ENCODE measurements at regions not wholly inside any gene's neighbourhood (a gene's known extent, or its start where the extent isn't known, plus 50 kb on each side); places are given as distances from the start of the nearest gene placed in this dataset.

GRCh38 chr17:71917715-71918114 is 203.1 kb upstream of the SOX9 start:
- Histone ChIP-seq H3K4me3 (replicated peaks in 1 of 3; ENCODE audit: insufficient read depth in 1 of 3, low read depth in 1 of 3, low read length in 3 of 3) (no peak overlapping the region), H3K9me1 (replicated peaks; ENCODE audit: control insufficient read depth, extremely low read depth, insufficient read depth, low read length) (no peaks in the 10 kb centered on the region), H2AFZ (ENCODE audit: low read depth, low read length) (no peak overlapping the region), H4K20me1 (replicated peaks; ENCODE audit: control insufficient read depth, extremely low read depth, insufficient read depth, low read length) (no peaks in the 10 kb centered on the region), H3K27ac (ENCODE audit: insufficient read depth, low read depth, low read length) (no peak overlapping the region), H3K4me2 (ENCODE audit: insufficient read depth, low read length) (no peak overlapping the region), H3K9me3 (replicated peaks; ENCODE audit: control insufficient read depth, insufficient read depth, low read length) (peaks cover 7% of the 10 kb centered on the region), H3K36me3 (ENCODE audit: control insufficient read depth in 2 of 2, extremely low read depth in 1 of 2, insufficient read depth in 2 of 2, low read length in 2 of 2) (no peaks in the 10 kb centered on the region), H3K9ac (replicated peaks; ENCODE audit: extremely low read depth, insufficient read depth, low read length) (no peak overlapping the region), H3K27me3 (ENCODE audit: control insufficient read depth in 2 of 2, insufficient read depth in 2 of 2, low read length in 2 of 2) (no peaks in the 10 kb centered on the region), H3K4me1 (ENCODE audit: control insufficient read depth, extremely low read depth, insufficient read depth, low read length) (no peaks in the 10 kb centered on the region), H3K79me2 (ENCODE audit: control insufficient read depth, insufficient read depth, low read length) (no peaks in the 10 kb centered on the region)
- TF ChIP-seq POLR2AphosphoS5 (IDR thresholded peaks at IDR 0.05; ENCODE audit: insufficient read depth, low read depth, low read length) (no peak), MAX (IDR thresholded peaks at IDR 0.05; ENCODE audit: insufficient read depth, insufficient read length) (no peak), CTCF (IDR thresholded peaks at IDR 0.05; ENCODE audit: extremely low read depth in 1 of 2, insufficient read depth in 1 of 2, low read depth in 1 of 2, low read length in 2 of 2) (no peak), FOS (IDR thresholded peaks at IDR 0.05; ENCODE audit: borderline replicate concordance, insufficient read depth, low read length) (no peak), POLR2A (IDR thresholded peaks at IDR 0.05; ENCODE audit: low read depth, low read length) (no peak), MYC (IDR thresholded peaks at IDR 0.05; ENCODE audit: low read depth, low read length) (no peak), JUN (IDR thresholded peaks at IDR 0.05; ENCODE audit: borderline replicate concordance, insufficient read depth, insufficient read length, low read depth) (no peak), EZH2 (IDR thresholded peaks at IDR 0.05; ENCODE audit: borderline replicate concordance, low read depth, low read length, severe bottlenecking) (no peak), GATA2 (IDR thresholded peaks at IDR 0.05; ENCODE audit: insufficient read depth, insufficient read length, low read depth, low read length) (no peak)
- intact Hi-C loops (cut with micrococcal nuclease) = no loop called here
- POLR2A ChIA-PET = no interaction called here
- CTCF ChIA-PET = no interaction called here
- FAIRE-seq (no peak), DNase-seq (ENCODE audit: low read depth, low spot score) (no peak)
- dilution Hi-C loops (cut with MboI; ENCODE audit: extremely low pct_ligation_motif_present, low sequenced_read_pairs) = no loop called here
- no TSS peak for BruUV-seq (replicated peaks)

Data from endothelial cell of umbilical vein (primary cell).